Retina (tissue), 1 donor: ENCODE measurements at regions not wholly inside any gene's neighbourhood (a gene's known extent, or its start where the extent isn't known, plus 50 kb on each side); places are given as distances from the start of the nearest gene placed in this dataset.
A peak's percentile ranks its signal among the peaks of the same experiment; 100 is the strongest.

Experiments
- DNase-seq: peaks from one replicate; pipeline ENCODE4 v3.0.0-alpha.2; 2016

DNA sequence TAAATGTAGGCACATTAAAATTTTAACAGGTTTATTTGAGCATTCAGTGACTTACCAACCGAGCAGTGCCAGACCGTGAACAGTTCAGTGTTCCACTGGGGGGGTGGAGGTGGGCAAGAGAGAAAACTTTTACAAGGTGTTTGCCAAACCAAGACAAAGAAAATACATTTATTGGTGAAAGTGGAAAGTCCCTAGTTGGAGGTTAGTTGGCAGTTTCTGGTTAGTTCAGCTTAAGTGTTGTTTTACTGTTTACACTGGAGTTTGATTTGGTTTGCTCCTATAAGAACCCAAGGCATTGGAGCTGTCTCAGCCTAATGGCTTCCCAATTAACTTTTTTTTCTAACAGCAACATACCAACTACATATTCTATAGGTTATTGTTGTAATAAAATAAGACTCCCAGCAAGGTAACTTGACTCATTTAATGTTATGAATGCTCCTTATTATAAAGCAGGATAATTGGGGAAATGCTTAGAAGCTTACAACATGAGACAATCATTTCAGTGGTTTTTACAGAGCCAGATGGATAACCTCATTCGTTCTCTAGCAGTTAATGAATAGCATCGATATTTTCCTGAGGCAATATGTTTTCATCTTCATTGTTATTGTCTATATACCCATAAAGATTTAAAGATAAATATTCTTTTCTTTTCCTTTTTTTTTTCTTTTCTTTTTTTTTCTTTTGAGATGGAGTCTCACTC lies 115.8 kb downstream of the ETNK1 start:
- DNase-seq = no peak

DNA sequence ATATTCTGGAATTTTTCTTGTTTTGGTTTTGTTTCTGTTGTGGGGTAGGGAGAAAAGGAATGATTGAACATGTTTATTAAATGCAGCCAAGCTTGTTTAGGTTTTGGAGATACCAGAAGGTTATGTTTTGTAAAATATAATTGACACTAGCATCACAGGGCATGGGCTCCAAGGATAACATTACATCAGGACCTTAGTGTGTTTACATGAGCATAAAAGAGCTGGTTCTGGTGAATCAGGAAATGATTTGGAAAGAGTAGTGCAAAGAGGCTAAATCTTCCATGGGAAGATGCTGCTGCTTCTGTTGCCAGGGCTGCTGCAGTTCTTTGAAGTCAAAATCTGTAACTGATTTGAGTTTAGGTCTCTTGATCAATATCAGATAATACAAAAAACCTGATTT lies 118.7 kb downstream of the ETNK1 start:
- no peak for DNase-seq

DNA sequence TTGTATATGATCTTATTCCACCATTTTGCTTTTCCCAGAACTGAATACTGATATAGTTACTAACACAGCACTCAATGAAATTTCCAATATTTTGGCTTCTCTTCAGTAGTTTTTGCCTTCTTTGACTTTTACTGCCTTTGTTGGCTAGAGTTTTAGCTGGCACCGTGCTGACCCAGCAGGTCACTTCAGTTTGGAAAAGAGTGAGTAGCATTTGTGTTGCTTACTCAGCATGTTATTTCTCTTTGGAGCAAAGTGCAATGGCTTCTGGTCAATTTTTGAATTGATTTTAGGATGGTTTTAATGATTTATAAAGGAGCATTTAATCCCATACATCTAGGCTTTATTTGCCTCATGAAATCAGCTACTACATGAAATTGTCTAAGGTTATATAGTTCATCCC lies 119.2 kb downstream of the ETNK1 start:
- no peak for DNase-seq

- DNase-seq = no peak
Measured at GRCh38 chr12:22746720-22747119, 121.7 kb downstream of the ETNK1 start.

GRCh38 chr12:22755629-22756028 lies 130.7 kb downstream of the ETNK1 start:
- DNase-seq = no peak

DNA sequence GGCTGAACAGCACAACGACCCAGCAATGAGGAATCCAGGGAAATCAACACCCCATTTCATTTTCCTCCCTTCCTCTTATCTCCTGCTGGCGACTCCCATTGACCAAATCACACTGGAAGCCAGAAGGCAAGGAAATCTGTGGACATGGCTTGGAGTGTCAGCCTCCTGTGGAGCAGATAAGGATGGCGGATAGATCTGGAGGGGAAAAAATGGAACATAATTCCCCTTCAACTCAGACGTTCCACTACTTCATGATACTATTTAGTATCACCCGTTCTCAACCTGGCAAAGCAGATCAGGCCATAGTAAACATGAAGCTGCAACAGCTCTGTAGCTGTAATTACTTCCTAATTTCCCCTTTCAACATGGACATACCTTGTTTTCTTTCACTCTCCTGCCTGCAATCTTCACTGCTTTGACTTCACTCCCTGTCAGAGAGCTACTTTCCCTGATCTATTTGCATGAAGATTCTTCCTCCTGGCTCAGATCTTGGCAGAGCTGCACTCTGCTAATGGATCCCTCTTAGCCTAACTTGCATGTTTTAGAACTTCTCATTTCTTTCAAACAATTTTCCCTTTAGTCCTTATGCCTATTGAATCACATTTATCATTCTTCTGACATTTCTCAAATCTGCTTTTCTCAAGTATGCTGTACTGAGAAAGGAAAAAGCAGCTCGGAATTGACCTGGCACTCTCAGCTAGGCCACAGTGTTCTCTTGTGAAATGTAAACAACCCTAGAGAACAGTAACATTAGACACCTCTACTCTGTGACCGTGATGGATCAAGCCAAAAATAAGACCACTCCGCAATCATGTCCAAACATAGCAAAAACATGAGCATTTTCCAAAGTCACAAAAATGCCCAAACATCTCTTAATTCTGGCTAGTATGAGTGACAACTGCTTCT lies 135.1 kb downstream of the ETNK1 start:
- DNase-seq = no peak

- peak; percentile 52 for DNase-seq
Measured at GRCh38 chr12:22765421-22766130, 140.6 kb downstream of the ETNK1 start.

- DNase-seq = peak; percentile 6
Measured at GRCh38 chr12:22766911-22767420, 142.0 kb downstream of the ETNK1 start.

DNA sequence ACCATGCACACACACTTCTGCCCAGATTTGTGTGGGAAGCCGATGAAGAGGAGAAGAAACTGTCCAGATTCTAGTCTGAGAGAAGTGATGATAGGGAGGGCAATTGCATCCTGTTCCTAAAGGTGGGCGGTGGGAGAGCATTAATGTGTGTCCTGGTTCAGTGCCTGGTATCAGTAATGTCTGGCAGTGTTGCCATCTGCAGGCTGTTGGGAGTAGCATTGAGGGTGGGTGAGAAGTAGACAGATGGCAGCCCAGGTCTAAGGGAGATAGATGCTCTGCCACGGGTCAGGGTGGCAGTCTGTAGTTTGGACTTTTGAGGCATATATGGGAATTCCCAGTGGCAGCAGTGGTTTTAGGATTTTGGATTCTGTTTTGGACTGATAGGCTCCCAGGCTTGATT lies 156.4 kb downstream of the ETNK1 start:
- no peak for DNase-seq

DNA sequence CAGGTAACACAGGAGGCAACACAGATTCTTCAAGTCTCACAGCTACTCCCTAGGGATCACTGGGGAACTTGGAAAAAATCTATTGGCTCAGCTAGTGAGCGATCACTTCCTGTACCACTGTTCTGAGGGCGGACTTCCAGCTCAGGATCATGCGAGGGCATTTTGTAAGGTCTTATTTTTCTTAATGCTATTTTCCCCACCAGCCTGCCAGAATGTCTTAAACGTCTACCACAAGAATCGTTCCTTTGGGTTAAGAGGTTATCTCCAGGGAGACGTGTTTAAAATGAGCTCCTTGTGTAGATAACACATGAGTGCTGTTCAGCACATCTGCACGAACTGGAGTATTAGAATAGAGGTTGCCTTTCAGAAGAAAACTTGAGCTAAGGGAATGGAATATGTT lies 162.6 kb downstream of the ETNK1 start:
- DNase-seq = no peak

DNA sequence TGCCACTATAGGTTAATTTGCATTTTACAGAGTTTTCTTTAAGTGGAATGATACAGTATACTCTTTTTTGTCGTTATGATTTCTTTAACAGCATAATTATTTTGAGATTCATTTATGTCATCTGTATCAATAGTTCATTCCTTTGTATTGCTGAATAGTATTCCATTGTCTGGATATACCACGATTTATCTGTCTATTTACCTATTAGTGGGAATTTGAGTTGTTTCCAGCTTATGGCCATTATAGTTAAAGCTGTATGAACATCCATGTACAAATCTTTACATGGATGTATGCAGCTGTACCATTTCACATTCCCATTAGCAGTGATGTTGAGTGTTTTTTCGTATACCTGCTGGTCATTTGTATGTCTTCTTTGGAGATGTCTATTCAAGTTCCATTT lies 163.9 kb downstream of the ETNK1 start:
- no peak for DNase-seq

DNA sequence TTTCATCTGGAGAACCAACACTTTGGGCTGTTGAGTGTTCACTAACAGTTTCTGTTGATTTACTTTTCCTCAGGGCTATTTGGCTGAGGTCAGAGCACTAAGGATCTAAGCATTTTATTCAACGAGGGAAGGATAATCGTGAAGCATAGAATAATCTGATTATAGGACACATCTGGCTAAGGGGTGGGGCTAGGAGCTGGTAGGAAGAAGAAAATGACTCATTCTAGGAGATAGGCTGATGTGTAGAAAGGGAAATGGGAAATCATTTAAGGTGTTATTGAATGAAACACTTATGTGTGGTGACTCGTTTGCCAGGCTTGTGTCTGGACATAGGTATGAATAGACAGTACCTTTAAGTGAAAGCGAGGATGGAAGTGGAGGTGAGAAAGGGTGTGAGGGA lies 167.2 kb downstream of the ETNK1 start:
- DNase-seq = no peak

DNA sequence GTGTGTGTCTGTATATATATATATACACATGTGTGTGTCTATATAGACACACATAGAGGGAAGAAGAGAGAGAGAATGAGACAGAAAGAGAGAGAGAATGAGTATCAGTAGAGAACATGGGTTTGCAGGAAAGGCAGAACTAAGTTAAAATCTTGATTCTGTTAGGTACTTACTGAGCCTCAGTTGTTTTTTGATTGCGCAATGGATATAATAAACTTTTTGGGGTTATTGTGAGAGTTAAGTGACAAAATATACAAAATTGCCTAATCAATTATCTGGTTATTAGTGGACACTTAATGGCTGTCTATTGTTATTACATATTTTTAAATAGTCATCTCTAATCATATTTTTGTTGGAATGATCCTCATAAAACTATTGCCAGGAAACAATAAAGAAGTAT lies 169.0 kb downstream of the ETNK1 start:
- no peak for DNase-seq

DNA sequence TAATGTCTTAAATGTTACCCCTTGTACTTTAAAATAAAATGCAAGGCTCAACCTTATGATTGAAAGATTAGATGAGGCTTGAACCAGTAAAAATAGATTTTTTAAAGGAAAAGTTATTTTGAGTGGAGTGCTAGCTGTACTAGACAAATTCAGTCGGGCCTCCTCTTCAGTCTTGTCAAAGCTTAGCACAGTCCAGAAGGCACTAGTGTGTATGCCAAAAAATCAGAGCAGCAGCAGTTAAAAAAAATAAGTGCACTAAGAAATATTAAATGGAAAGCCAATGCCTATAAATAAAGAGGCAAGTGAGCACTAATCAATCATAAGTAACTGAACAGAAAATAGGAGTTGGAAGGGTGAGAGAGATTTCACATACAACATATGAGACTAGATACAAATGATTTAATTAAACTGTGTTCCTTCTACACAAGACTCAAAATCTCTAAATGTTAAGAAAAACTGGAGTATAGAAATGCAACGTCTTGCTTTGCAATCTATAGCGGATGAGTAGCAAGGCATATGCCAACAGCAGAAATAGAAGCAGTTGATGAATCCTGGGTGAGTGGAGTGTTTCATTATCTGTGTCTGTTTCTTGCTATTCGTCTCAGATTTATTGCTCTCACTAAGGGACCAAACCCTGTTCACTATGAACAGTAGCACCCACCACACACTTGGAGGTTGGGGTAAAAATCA lies 172.1 kb downstream of the ETNK1 start:
- no peak for DNase-seq

GRCh38 chr12:22797701-22798100 lies 172.7 kb downstream of the ETNK1 start:
- DNase-seq = no peak

DNA sequence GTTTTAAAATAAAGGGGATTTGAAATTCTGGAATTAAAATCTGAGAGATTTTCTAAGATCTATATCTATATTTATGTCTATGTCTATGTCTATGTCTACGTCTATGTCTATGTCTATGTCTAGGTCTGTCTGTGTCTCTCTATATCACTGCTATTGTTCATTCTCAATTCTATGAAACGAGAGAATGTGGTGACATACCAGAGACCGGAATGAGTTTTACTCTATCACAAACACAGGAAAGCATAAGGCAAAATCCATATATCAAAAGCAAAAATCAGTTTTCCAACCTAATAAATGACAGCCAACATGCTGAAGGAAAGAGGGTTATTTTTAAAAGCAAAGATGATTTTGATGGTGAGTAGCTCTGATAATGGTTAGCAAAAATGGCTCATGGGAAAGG lies 173.1 kb downstream of the ETNK1 start:
- DNase-seq = no peak

GRCh38 chr12:22799503-22799902 lies 174.5 kb downstream of the ETNK1 start:
- DNase-seq = no peak

DNA sequence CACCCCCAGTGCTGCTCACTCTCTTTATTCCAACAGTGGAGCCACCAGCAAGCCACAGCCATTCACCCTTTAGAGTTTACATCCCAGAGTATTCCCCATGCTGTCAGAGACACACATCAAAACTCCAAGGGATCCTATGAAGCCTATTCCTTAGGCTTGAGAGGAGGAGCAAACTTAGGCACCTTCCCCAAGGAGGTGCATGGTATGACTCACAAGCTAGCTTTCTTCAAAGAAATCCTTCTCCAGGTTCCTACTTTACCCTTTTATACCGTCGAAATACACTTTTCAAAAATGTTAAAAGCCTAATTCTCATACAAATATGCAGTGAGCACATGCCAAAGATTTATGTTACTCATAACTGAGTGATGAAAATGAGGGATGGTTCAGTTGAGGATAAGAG lies 175.4 kb downstream of the ETNK1 start:
- no peak for DNase-seq

GRCh38 chr12:22802883-22803630 lies 178.1 kb downstream of the ETNK1 start:
- no peak for DNase-seq

DNA sequence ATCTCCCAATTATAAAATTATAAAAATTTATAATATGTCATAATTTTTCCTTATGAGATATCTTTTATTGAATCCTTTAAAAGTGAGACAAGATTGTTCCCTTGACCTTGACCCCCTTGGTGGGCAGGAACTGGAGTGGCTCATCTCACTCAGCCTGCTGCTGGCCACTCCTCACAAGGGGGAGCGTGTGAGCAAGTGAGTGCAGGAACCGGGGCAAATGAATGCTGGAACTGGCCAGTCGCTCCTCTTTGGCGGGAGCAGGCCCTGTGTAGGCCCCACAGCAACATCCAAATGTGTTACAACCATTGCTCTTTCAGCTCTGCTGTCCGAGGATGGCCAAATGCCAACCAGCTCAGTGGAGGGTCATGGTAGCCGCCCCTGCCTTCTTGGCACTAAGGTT lies 178.8 kb downstream of the ETNK1 start:
- no peak for DNase-seq

- DNase-seq = no peak
Measured at GRCh38 chr12:22808860-22809259, 183.9 kb downstream of the ETNK1 start.

GRCh38 chr12:22810036-22810435 lies 185.1 kb downstream of the ETNK1 start:
- no peak for DNase-seq
